Fibroblast of the conjunctiva (primary cell): ENCODE measurements at regions not wholly inside any gene's neighbourhood (a gene's known extent, or its start where the extent isn't known, plus 50 kb on each side); places are given as distances from the start of the nearest gene placed in this dataset.
A peak's percentile ranks its signal among the peaks of the same experiment; 100 is the strongest.

Source experiments
- DNase-seq: peaks from one replicate; pipeline ENCODE4 v3.0.0-alpha.2; 2010; ENCODE audit warnings: low read depth

DNA sequence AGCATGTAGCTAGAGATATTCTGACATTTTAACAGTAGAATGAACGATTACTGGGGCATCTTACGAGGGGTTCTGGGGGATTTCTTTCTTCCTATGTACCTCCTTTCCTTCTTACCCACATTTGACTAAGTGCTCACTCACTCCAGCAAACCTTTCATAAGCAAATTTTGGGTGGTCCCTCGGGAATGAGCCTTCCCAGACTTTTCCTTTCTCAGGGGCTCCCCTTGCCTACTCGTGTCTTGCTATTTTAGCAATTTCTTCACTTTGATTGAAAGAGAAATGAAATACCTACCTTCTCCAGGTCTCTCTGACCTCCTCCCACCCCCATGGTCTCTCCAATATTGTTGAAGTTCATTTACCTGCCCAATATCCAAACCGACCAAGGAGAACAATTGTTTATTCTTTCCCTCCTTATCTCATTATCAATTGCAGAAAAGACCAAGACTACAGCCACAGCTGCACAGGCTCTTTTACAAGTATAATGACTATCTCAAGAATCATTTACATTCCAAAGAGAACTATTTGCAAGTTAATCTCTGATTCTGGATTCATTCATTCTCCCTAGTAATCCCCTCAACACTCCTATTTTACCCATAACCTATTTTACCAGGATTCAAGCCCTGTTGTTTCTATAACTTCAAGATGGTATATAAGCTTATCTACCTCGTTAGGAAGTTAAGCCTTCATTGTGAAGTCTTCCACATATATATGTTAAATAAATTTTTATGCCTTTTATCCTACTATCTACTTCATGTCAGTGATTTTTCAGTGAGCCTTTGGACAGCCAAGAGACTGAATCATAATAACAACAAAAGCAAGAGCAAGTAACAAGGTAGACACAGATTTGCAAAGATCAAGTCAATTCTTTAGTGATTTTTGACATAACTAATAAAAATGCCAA, 480.6 kb downstream of the IPMK start:
- DNase-seq, result no peak

GRCh38 chr10:57786331-57786730, 481.4 kb downstream of the IPMK start:
- DNase-seq, result no peak

DNA sequence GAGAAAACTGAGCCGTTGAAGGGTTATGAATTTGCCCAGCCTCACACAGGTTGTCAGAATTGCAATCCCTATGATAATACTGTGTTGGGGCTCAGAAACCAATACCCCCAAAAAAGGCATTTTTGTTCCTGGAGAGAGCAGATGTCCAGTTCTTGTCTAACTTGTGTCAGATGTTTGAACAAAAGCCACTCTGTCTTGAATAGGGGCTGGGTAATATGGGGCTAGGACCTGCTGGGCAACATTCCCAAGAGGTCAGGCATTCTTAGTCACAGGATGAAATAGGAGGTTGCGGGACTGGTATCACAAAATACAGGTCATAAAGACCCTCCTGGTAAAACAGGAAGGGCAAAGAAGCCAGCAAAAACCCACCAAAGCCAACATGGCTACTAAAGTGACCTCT, 482.1 kb downstream of the IPMK start:
- DNase-seq, result no peak

GRCh38 chr10:57785068-57785467, 482.6 kb downstream of the IPMK start:
- DNase-seq, result no peak

GRCh38 chr10:57776688-57777432, 490.8 kb downstream of the IPMK start:
- no peak for DNase-seq

GRCh38 chr10:57775250-57775649, 492.4 kb downstream of the IPMK start:
- DNase-seq, result no peak

- no peak for DNase-seq
Measured at GRCh38 chr10:57769298-57769697, 498.4 kb downstream of the IPMK start.

- no peak for DNase-seq
Measured at GRCh38 chr10:57759777-57760176, 507.9 kb downstream of the IPMK start.

- DNase-seq, result no peak
Measured at GRCh38 chr10:57754803-57755202, 512.9 kb downstream of the IPMK start.

DNA sequence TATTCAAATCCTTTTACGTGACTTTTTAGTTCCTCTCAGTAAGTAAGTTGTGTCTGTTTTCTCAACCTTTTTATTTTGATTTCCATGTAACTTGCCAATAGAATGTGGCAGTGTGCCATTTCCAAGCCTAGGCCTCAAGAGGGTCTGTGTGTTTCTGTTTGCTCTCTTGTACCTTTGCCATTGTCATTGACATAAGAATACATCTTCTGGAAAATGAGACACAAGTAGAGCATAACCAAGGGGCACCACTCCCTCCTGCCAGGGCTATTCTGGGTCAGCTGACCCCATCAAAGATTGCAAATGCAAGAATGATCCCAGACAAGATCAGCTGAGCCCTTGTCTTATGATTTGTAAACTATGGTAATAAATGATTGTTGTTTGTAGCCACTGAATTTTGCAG, 524.0 kb downstream of the IPMK start:
- no peak for DNase-seq

DNA sequence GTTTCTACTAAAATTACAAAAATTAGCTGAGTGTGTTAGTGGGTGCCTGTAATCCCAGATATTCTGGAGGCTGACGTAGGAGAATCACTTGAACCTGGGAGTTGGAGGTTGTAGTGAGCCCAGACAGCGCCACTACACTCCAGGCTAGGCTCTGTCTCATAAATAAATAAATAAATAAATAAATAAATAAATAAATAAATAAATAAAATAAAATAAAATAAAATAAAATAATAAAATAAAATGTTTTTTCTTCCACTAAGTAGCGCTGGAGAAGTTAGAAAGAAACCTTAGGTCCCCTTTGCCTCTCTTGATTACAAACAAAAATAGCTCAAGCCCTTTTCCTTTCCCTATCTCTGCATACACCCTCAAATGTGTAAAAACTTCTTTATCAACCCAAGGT, 525.9 kb downstream of the IPMK start:
- no peak for DNase-seq

DNA sequence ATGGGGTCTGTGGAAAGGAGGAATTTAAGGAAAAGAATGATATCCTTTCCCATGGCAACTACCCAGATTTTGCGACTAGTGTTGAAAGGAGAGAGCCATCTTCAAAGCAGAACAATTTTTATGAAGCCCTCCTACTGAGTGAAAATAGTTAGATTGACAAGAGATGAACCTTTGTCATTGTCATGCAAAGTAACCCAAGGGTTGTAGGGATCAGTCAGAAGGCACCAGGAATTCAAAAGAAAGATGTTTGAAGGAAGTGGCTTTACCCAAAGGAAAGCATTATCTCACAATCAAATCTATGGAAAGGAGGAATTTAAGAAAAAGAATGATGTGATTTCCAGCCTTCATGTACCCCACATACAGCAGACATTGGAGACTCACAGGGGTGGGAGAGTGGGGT, 544.4 kb downstream of the IPMK start:
- no peak for DNase-seq

DNA sequence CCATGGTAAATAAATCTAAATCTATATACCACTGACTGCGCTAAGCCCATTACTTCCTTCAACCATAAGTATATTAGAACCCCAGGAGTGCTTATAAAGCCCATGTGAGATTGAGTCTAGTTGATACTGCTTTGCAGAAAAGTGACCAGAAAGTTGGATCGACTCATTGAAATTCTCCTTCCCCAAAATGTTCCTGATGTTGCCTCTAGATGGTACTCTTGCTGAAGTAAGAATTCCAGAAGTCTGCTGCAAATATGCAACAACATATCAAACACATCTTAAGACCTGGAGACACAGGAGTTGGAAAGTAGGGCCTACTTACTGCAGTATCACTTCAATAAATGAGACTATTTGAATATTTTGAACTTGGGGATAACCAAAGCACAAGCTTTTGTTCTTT, 550.8 kb downstream of the IPMK start:
- DNase-seq, result no peak

DNA sequence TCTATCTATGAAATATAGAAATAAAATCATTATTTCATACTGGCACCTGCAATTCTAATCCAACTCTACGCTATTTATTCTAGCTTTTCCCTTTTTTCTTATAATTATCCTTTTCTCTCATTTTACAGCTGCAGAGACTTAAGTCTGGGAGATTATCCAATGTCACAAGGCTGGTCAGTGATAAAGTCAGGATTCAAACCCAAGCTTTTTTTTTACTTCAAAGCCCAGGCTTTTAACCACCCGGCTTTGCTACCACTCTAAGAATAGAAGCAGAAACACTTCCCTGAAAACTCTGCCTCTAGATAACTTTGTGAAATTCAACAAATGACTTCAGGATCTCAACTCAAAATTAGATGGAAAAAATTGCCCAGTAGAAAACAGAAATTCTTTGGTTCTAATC, 552.5 kb downstream of the IPMK start:
- no peak for DNase-seq

DNA sequence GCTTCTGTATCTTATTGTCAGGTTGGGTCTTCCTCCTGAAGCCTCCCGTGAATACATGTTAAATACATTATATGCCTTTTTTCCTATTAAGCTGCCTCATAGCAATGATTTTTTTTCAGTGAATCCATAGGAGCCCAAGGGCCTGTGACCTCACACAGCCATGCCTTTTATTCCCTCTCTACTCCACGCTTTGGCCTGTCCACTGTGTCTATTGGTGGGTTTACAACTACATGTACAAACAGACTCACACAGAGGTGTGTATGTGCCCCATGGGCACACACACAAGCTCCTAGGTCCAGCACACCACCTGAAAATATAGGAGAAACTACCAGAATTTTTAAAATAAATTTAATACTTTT, 560.4 kb downstream of the IPMK start:
- DNase-seq, result no peak

GRCh38 chr10:57706576-57707299, 561.0 kb downstream of the IPMK start:
- no peak for DNase-seq

- no peak for DNase-seq
Measured at GRCh38 chr10:57706016-57706415, 561.7 kb downstream of the IPMK start.

DNA sequence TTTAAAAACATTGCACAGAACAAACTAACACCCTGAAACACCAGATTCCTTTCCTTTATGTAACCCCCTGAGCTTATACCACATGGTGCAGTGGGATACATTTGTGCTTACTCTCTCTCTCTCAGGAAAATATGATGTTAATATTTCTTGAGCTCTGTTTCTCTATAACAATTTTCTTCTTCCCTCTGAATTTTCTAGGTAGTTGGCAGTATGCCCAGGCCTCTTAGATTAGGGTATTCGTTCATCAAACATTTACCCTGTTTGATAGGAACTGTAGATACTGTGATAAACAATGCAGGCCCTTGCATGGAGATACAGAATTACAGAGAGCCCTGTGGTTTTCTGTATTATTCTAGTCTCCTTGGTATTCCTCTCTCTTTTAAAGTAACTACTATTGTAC, 567.8 kb downstream of the IPMK start:
- DNase-seq, result no peak

- peak; percentile 58 for DNase-seq
Measured at GRCh38 chr10:57696641-57697040, 571.1 kb downstream of the IPMK start.

DNA sequence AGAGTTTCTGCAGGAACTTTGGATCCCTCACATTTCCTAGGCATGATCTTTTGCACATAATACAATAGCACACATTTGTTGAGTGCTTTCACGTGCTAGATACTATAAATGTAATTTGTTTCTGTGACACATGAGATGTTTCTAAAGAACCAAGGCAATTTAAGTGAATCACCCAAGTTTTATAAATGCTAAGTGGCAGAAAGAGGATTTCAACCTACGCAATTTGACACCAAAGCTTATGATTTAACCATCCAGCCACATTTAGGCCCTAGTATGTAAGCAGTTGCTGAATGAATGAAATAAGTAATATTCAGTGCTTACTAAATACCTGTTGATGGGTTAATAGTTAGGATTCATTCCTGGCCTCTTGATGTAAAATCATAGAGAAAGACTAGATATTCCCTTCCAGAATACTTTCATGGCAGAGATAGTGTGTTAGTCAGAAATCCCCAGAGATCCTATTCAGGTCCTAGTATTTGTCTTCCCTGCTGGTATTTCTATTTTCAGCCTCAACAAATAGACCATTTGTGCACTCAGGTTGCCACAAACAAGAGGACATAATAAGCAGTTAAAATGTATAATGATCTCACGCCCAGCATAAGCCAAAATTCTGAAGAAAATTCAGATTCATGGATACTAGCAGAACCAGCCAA, 572.6 kb downstream of the IPMK start:
- DNase-seq, result no peak

GRCh38 chr10:57692255-57692980, 575.3 kb downstream of the IPMK start:
- DNase-seq, result peak; percentile 66
